Esophagus squamous epithelium (tissue), 4 donors: ENCODE measurements at regions not wholly inside any gene's neighbourhood (a gene's known extent, or its start where the extent isn't known, plus 50 kb on each side); places are given as distances from the start of the nearest gene placed in this dataset.

Source experiments
- POLR2A ChIP-seq, 4 donors: fragments of 450-650 bp; IDR thresholded peaks; one replicate each; pipeline ENCODE4 v1.6.1; 2017; ENCODE audit warnings: antibody characterized with exemption in 4 of 4, mild to moderate bottlenecking in 4 of 4, moderate library complexity in 3 of 4
- TF ChIP-seq, protein P1 (sequence below), 6 experiments: fragments of 450-650 bp in 4 of 6; fragments of 200-600 bp in 2 of 6; sonication (generic) in 2 of 6; IDR thresholded peaks; one replicate each; pipeline ENCODE4 v1.5.1; 2016 to 2019; ENCODE audit warnings: antibody characterized with exemption in 6 of 6, mild to moderate bottlenecking in 4 of 6, moderate library complexity in 4 of 6

DNA sequence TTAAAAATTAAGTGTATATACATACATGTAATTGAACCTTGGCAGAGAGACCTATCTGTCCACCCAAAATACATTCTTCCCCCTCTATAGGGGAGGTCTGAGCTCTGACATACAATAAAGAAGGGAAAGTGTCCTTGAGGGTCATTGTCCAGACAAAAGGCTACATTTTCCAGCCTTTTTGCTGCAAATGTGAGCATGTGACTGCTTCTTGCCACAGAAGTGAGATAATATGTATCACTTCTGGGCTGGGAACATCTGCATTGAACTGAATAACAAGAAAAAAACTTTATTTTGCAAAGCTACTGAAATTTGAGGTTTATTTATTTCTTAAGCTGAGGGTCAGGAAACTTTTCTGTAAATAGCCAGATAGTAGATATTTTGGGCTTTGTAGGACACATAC is 131.3 kb downstream of the TBC1D30 start:
- TF ChIP-seq, protein P1, sequence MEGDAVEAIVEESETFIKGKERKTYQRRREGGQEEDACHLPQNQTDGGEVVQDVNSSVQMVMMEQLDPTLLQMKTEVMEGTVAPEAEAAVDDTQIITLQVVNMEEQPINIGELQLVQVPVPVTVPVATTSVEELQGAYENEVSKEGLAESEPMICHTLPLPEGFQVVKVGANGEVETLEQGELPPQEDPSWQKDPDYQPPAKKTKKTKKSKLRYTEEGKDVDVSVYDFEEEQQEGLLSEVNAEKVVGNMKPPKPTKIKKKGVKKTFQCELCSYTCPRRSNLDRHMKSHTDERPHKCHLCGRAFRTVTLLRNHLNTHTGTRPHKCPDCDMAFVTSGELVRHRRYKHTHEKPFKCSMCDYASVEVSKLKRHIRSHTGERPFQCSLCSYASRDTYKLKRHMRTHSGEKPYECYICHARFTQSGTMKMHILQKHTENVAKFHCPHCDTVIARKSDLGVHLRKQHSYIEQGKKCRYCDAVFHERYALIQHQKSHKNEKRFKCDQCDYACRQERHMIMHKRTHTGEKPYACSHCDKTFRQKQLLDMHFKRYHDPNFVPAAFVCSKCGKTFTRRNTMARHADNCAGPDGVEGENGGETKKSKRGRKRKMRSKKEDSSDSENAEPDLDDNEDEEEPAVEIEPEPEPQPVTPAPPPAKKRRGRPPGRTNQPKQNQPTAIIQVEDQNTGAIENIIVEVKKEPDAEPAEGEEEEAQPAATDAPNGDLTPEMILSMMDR (IDR thresholded peaks at IDR 0.05) = no peak
- TF ChIP-seq POLR2A (IDR thresholded peaks at IDR 0.05) = no peak
